GM12875 (cell line): ENCODE measurements at regions not wholly inside any gene's neighbourhood (a gene's known extent, or its start where the extent isn't known, plus 50 kb on each side); places are given as distances from the start of the nearest gene placed in this dataset.

ENCODE experiments used
- H3K4me3 ChIP-seq: one replicate; pipeline ENCODE4 v1.5.1; 2011; ENCODE audit warnings: low read depth, low read length, control low read depth
- TF ChIP-seq, protein P1 (sequence below): IDR thresholded peaks from 2 replicates; pipeline ENCODE4 v1.5.1; 2011; ENCODE audit warnings: low read depth, mild to moderate bottlenecking, control low read depth, inconsistent platforms, low read length, moderate library complexity, borderline replicate concordance; ENCODE audit not compliant: insufficient read depth

DNA sequence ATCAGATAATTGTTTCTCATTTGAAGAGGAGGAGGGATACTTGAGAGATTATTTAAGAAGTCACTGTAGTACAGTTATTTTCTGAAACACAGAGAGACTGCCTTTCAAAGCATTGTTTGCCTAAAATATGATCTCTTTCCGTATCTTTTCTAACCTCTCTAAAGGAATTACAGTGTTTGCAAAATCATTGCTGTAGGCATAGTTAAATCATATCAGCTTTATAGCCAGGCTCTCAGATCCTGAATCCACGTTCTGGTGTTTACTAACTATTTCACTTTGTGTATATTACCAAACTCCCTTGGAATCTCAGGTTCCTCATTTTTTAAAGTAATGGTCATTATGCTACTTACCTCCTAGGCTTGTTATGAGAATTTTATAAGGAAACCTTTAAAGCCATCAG lies 1151.6 kb upstream of the CDH9 start:
- H3K4me3 ChIP-seq = no peak overlapping the region
- TF ChIP-seq, protein P1, sequence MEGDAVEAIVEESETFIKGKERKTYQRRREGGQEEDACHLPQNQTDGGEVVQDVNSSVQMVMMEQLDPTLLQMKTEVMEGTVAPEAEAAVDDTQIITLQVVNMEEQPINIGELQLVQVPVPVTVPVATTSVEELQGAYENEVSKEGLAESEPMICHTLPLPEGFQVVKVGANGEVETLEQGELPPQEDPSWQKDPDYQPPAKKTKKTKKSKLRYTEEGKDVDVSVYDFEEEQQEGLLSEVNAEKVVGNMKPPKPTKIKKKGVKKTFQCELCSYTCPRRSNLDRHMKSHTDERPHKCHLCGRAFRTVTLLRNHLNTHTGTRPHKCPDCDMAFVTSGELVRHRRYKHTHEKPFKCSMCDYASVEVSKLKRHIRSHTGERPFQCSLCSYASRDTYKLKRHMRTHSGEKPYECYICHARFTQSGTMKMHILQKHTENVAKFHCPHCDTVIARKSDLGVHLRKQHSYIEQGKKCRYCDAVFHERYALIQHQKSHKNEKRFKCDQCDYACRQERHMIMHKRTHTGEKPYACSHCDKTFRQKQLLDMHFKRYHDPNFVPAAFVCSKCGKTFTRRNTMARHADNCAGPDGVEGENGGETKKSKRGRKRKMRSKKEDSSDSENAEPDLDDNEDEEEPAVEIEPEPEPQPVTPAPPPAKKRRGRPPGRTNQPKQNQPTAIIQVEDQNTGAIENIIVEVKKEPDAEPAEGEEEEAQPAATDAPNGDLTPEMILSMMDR = no peak

DNA sequence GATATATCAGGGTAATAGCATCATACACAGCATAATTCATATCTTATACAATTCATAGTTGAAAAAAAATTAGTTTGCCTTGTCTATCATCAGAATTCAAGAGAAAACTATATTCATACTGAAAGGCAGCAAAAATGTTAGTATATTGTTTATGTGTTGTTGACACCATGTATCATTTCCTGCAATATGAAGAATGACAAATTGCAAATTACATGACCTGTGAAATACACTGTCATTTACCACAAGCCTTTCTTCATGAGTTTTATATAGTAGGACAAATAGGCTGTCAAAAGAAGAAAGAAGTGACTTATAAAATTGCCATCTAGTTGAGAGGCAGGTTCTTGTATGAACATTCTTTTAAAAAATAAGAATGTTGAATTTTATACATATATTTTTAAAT lies 1136.3 kb upstream of the CDH9 start:
- TF ChIP-seq, protein P1 = no peak

DNA sequence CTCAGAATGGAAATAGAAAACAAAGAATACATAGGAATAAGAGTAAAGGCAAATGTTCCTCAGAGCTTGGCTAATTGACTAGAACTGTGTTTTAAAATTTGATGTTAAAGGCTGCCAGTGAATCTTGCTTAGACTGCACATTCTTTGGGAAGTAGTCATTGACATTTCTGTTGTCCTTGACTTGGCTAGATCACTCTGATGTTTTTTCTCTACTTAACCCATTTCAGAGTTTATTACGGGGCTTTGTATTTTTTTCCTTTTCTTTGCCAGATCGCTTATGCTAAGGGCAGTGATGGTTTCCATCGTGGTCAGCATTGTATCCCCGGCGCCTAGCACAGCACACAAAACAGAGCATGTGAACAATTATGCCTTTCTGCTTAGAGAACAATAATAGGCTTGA lies 1126.7 kb upstream of the CDH9 start:
- TF ChIP-seq, protein P1 = no peak
- H3K4me3 ChIP-seq = no peak overlapping the region

More for the DNA sequence above, 1136.3 kb upstream of the CDH9 start:
- H3K4me3 ChIP-seq = no peak overlapping the region

DNA sequence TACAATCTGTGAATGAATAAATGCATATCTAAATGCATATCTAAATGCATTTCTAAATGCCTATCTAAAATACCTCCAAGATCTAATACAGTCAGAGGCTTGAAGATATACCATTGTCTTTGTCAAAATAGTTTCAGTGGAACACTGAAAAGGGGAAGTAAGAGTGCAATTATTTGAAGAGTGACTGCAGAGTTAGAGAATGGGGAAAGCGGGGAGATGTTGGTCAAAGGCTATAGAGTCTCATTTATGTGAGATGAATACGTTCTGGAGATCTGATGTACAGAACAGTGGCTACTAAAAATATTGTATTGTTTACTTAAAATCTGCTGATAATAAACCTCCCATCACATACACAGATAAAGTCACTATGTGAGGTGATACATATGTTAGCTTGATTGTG lies 1126.2 kb upstream of the CDH9 start:
- TF ChIP-seq, protein P1 = no peak
- H3K4me3 ChIP-seq = no peak overlapping the region

DNA sequence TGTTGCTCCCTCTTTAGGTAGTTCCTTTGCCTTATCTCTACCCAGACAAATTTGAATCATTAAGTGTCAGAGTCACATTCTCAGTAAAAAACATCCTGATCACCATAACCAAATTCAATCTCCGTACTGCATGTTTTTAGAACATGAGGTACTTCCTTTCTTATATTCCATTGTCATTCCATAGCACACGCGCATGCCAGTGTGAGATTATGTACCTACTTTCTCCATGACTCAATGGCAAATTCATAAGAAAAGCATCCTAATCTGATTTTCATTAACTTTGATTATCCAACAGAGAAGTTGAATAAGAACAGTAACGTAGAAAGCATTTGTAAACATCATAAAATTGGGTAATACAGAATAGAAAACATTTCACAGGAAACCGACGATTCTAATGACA lies 1118.6 kb upstream of the CDH9 start:
- H3K4me3 ChIP-seq = no peak overlapping the region
- TF ChIP-seq, protein P1 = no peak

DNA sequence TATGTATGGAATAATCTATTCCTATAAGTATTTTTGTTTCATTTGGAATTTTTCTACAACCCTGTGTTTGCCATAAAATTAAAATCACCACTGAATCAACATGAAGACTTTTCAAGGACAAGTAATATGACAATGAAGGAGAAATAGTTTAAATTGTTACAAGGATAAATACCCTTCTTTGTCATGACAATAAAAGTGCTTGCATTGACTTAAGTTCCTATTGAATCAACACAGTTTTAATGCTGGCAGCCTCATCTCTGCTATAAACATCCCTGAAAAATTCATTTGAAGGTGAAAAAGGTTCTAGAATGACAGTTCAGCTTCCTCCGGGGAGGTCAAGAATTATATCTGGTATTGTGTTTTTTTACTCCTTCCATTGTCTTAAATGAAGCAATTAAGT lies 1105.1 kb upstream of the CDH9 start:
- TF ChIP-seq, protein P1 = no peak
- H3K4me3 ChIP-seq = no peak overlapping the region

DNA sequence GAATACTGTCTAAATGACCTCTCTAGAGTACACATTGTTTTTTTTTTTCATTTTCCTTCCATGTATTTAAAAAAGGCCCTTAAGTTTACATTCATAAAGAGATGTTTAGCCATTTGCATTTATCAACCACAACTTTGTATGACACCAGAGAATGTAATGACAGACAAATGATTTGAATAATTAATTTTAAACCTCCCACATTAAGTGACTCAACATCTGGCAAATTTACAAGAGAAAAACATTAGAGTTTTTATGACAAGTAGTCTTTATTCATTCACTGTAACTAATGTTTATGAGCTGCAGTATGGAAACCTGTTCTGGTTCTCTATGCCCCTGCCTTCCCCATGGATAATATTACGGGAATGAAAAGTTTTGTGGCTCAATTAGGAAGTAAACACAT lies 1093.8 kb upstream of the CDH9 start:
- TF ChIP-seq, protein P1 = no peak
- no peak overlapping the region for H3K4me3 ChIP-seq
